ENCODE measurements at regions not wholly inside any gene's neighbourhood (a gene's known extent, or its start where the extent isn't known, plus 50 kb on each side); places are given as distances from the start of the nearest gene placed in this dataset.
"Not testable (repeated sequence)": the region's sequence is repeated elsewhere in the genome, so short reads cannot be mapped to it uniquely, and the experiment has no call there.

- DNase-seq (ENCODE audit: low read depth) = no peak
- H3K4me3 ChIP-seq (ENCODE audit: low read depth, low read length) = no peak overlapping the region
- no peak for TF ChIP-seq CTCF (IDR thresholded peaks at IDR 0.05; ENCODE audit: control insufficient read depth, extremely low read depth, insufficient read depth)
Measured at GRCh38 chrX:56125946-56126345, 106.2 kb upstream of the KLF8 start.

- H3K4me3 ChIP-seq (ENCODE audit: low read depth, low read length) = no peak overlapping the region
- no peak for DNase-seq (ENCODE audit: low read depth)
- TF ChIP-seq CTCF (IDR thresholded peaks at IDR 0.05; ENCODE audit: control insufficient read depth, extremely low read depth, insufficient read depth) = no peak
Measured at GRCh38 chrX:56130031-56130430, 102.1 kb upstream of the KLF8 start.

GRCh38 chrX:56130436-56130835 lies 101.7 kb upstream of the KLF8 start:
- TF ChIP-seq CTCF (IDR thresholded peaks at IDR 0.05; ENCODE audit: control insufficient read depth, extremely low read depth, insufficient read depth) = no peak
- DNase-seq (ENCODE audit: low read depth) = no peak

GRCh38 chrX:56164135-56164534 lies 68.0 kb upstream of the KLF8 start:
- not testable (repeated sequence) for DNase-seq (ENCODE audit: low read depth); H3K4me3 ChIP-seq (ENCODE audit: low read depth, low read length)

More at GRCh38 chrX:56130436-56130835, 101.7 kb upstream of the KLF8 start:
- H3K4me3 ChIP-seq (ENCODE audit: low read depth, low read length) = no peak overlapping the region
